ENCODE measurements at regions not wholly inside any gene's neighbourhood (a gene's known extent, or its start where the extent isn't known, plus 50 kb on each side); places are given as distances from the start of the nearest gene placed in this dataset.

GRCh38 chr12:88793096-88793495, 212.8 kb upstream of the KITLG start:
- no peak for TF ChIP-seq EZH2phosphoT487 (IDR thresholded peaks at IDR 0.05; ENCODE audit: low read depth, severe bottlenecking, unreplicated experiment)
- TF ChIP-seq, protein P1, sequence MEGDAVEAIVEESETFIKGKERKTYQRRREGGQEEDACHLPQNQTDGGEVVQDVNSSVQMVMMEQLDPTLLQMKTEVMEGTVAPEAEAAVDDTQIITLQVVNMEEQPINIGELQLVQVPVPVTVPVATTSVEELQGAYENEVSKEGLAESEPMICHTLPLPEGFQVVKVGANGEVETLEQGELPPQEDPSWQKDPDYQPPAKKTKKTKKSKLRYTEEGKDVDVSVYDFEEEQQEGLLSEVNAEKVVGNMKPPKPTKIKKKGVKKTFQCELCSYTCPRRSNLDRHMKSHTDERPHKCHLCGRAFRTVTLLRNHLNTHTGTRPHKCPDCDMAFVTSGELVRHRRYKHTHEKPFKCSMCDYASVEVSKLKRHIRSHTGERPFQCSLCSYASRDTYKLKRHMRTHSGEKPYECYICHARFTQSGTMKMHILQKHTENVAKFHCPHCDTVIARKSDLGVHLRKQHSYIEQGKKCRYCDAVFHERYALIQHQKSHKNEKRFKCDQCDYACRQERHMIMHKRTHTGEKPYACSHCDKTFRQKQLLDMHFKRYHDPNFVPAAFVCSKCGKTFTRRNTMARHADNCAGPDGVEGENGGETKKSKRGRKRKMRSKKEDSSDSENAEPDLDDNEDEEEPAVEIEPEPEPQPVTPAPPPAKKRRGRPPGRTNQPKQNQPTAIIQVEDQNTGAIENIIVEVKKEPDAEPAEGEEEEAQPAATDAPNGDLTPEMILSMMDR (IDR thresholded peaks at IDR 0.05; ENCODE audit: poor library complexity): no peak

Data from hepatocyte (in vitro differentiated cells).